HCT116 (cell line): ENCODE measurements at regions not wholly inside any gene's neighbourhood (a gene's known extent, or its start where the extent isn't known, plus 50 kb on each side); places are given as distances from the start of the nearest gene placed in this dataset.

Experiments used
- ATAC-seq: fragments of 200-7000 bp; cut with Tn5 transposase; 2 replicates; pipeline ENCODE4 v1.9.1; 2020; ENCODE audit warnings: mild to moderate bottlenecking, moderate library complexity
- BruUV-seq: library from RNA; stranded (reverse); fragments of 400-500 nt; replicated peaks from 2 replicates; lab custom pipeline; 2021; lab: Mats Ljungman, UMichigan
- CTCF ChIA-PET: fragments of 300-600 bp; sonication (Branson Sonifier 250); formaldehyde crosslinking; loops from one replicate; lab custom pipeline; 2021; ENCODE audit warnings: antibody characterized with exemption; lab: Charles Lee
- POLR2A ChIA-PET: fragments of 300-600, 350-600 bp; sonication (Branson Sonifier 250); formaldehyde crosslinking; loops from one replicate; lab custom pipeline; 2021; ENCODE audit warnings: antibody characterized with exemption; lab: Charles Lee
- RAD21 ChIA-PET, 2 experiments: fragments of 300-600 bp; sonication (Branson Sonifier 250); formaldehyde crosslinking; loops; one replicate each; lab custom pipeline; 2023; ENCODE audit warnings: low total read pairs in 2 of 2; ENCODE audit not compliant: uncharacterized antibody in 2 of 2, unreplicated experiment in 2 of 2, low non-redundant PET in 1 of 2; lab: Charles Lee
- DNase-seq: peaks from one replicate; pipeline ENCODE4 v3.0.0-alpha.2; 2010; ENCODE audit warnings: low read depth, low spot score
- H2AFZ ChIP-seq: fragments of 200-600 bp; shearing (Covaris generic), sonication (generic); 2 replicates; pipeline ENCODE4 v1.6.1; 2017; ENCODE audit warnings: low read depth, mixed run types, mixed read lengths, antibody characterized with exemption, low read length; ENCODE audit not compliant: poor library complexity, severe bottlenecking
- H3K27ac ChIP-seq: 2 replicates; pipeline ENCODE4 v1.5.1; 2012; ENCODE audit warnings: low read depth, low read length
- H3K27me3 ChIP-seq: fragments of 200-600 bp; sonication (generic); 2 replicates; pipeline ENCODE4 v1.6.1; 2016; ENCODE audit warnings: mixed run types, low read length, mixed read lengths; ENCODE audit not compliant: insufficient read depth
- H3K36me3 ChIP-seq, 2 experiments: fragments of 200-500 bp in 1 of 2; fragments of 200-600 bp in 1 of 2; sonication (Bioruptor generic) in 1 of 2; sonication (generic) in 1 of 2; 2 replicates each; pipeline versions ENCODE4 v1.5.1 to v1.6.1; 2014 to 2016; ENCODE audit warnings: low read length in 2 of 2, inconsistent platforms in 1 of 2, mixed read lengths in 1 of 2, mixed run types in 1 of 2; ENCODE audit not compliant: insufficient read depth in 2 of 2, control insufficient read depth in 1 of 2
- H3K4me1 ChIP-seq, 2 experiments: fragments of 200-600 bp in 1 of 2; sonication (generic) in 1 of 2; 2 replicates each; pipeline versions ENCODE4 v1.5.1 to v1.6.1; 2012 to 2017; ENCODE audit warnings: low read length in 2 of 2, inconsistent platforms in 1 of 2, mild to moderate bottlenecking in 1 of 2, mixed read lengths in 1 of 2, mixed run types in 1 of 2, moderate library complexity in 1 of 2; ENCODE audit not compliant: insufficient read depth in 2 of 2, control insufficient read depth in 1 of 2
- H3K4me2 ChIP-seq: fragments of 200-600 bp; sonication (generic); 2 replicates; pipeline ENCODE4 v1.6.1; 2017; ENCODE audit warnings: mixed run types, low read length, mixed read lengths
- H3K4me3 ChIP-seq, 2 experiments: fragments of 200-600 bp in 1 of 2; sonication (generic) in 1 of 2; replicated peaks in 1 of 2; 2 replicates each; pipeline ENCODE4 v1.5.1; 2011 to 2016; ENCODE audit warnings: low read length in 2 of 2, control low read depth in 1 of 2, low read depth in 1 of 2, mild to moderate bottlenecking in 1 of 2, mixed read lengths in 1 of 2, mixed run types in 1 of 2
- H3K79me2 ChIP-seq: fragments of 200-600 bp; sonication (generic); 2 replicates; pipeline ENCODE4 v1.6.1; 2017; ENCODE audit warnings: mild to moderate bottlenecking, mixed run types, low read length, moderate library complexity, mixed read lengths; ENCODE audit not compliant: insufficient read depth
- H3K9ac ChIP-seq: fragments of 200-600 bp; sonication (generic); 2 replicates; pipeline ENCODE4 v1.6.1; 2016; ENCODE audit warnings: low read length, mixed read lengths
- H3K9me2 ChIP-seq: fragments of 200-600 bp; sonication (generic), shearing (Covaris generic); 2 replicates; pipeline ENCODE4 v1.6.1; 2017; ENCODE audit warnings: mixed run types, mild to moderate bottlenecking, moderate library complexity; ENCODE audit not compliant: insufficient read depth
- H3K9me3 ChIP-seq, 2 experiments: fragments of 200-500 bp in 1 of 2; fragments of 200-600 bp in 1 of 2; sonication (Bioruptor generic) in 1 of 2; sonication (generic) in 1 of 2; 2 replicates each; pipeline ENCODE4 v1.6.1; 2014 to 2017; ENCODE audit warnings: low read length in 2 of 2, mixed read lengths in 2 of 2, inconsistent platforms in 1 of 2, low read depth in 1 of 2, mild to moderate bottlenecking in 1 of 2, mixed run types in 1 of 2, moderate library complexity in 1 of 2; ENCODE audit not compliant: control insufficient read depth in 1 of 2, insufficient read depth in 1 of 2
- H4K20me1 ChIP-seq: fragments of 200-600 bp; sonication (generic), shearing (Covaris generic); 2 replicates; pipeline ENCODE4 v1.6.1; 2017; ENCODE audit warnings: mixed run types, mild to moderate bottlenecking, moderate library complexity; ENCODE audit not compliant: insufficient read depth
- ATF3 ChIP-seq: IDR thresholded peaks from 2 replicates; pipeline ENCODE4 v1.6.1; 2012
- CBX3 ChIP-seq: IDR thresholded peaks from 2 replicates; pipeline ENCODE4 v1.6.1; 2012; ENCODE audit warnings: low read depth
- CEBPB ChIP-seq: IDR thresholded peaks from 2 replicates; pipeline ENCODE4 v1.6.1; 2012; ENCODE audit warnings: low read depth
- EGR1 ChIP-seq: IDR thresholded peaks from 2 replicates; pipeline ENCODE4 v1.6.1; 2012; ENCODE audit warnings: low read depth
- ELF1 ChIP-seq: IDR thresholded peaks from 2 replicates; pipeline ENCODE4 v1.6.1; 2012; ENCODE audit warnings: low read depth, borderline replicate concordance
- EZH2phosphoT487 ChIP-seq: fragments of 200-600 bp; IDR thresholded peaks from 2 replicates; pipeline ENCODE4 v1.6.1; 2018; ENCODE audit warnings: antibody characterized with exemption, borderline replicate concordance
- JUND ChIP-seq: IDR thresholded peaks from 2 replicates; pipeline ENCODE4 v1.6.1; 2012
- RAD21 ChIP-seq: IDR thresholded peaks from 2 replicates; pipeline ENCODE4 v1.6.1; 2012; ENCODE audit warnings: low read depth, mild to moderate bottlenecking
- TCF7L2 ChIP-seq: IDR thresholded peaks from 2 replicates; pipeline ENCODE4 v1.7.0; 2011; ENCODE audit warnings: borderline replicate concordance, inconsistent platforms; ENCODE audit not compliant: insufficient read depth, insufficient read length; ENCODE audit errors: extremely low read depth
- YY1 ChIP-seq: IDR thresholded peaks from 2 replicates; pipeline ENCODE4 v1.6.1; 2011; ENCODE audit warnings: low read length, low read depth, moderate library complexity, mild to moderate bottlenecking; ENCODE audit not compliant: insufficient replicate concordance; ENCODE audit errors: extremely low read depth
- ZBTB33 ChIP-seq: IDR thresholded peaks from 2 replicates; pipeline ENCODE4 v1.6.1; 2011; ENCODE audit warnings: mild to moderate bottlenecking, low read length, moderate library complexity; ENCODE audit not compliant: insufficient replicate concordance; ENCODE audit errors: extremely low read depth
- ZNF274 ChIP-seq: fragments of 200-500 bp; sonication (Bioruptor generic); IDR thresholded peaks from 2 replicates; pipeline ENCODE4 v1.6.1; 2014; ENCODE audit warnings: mild to moderate bottlenecking, low read depth, low read length, inconsistent platforms
- intact Hi-C: fragments of 100-400 bp; cut with micrococcal nuclease; formaldehyde crosslinking; loops from 2 replicates; pipeline ENCODE4 v1.10.0; 2022

- H3K9me2 ChIP-seq, result no peaks in the 10 kb centered on the region
- ChIA-PET POLR2A (interaction anchor here (0.9 kb wide), 1 partner anchor 61 kb away, joined by 4 read pairs; the partner anchor contains the start of gene NOTCH1), CTCF (interaction anchor here (1.4 kb wide), 1 partner anchor 123 kb away, joined by 4 read pairs; no protein-coding TSS in a partner anchor), RAD21 (no interaction called here)
- H3K4me2 ChIP-seq, result no peak overlapping the region; the same call in 1 of the 2 replicates
- TF ChIP-seq CEBPB (no peak), JUND (no peak), TCF7L2 (no peak), RAD21 (no peak), ZNF274 (no peak), EZH2phosphoT487 (no peak), CBX3 (no peak), YY1 (no peak), EGR1 (no peak), ELF1 (no peak), ZBTB33 (no peak), ATF3 (no peak)
- no peaks in the 10 kb centered on the region for H3K9me3 ChIP-seq
- H3K4me3 ChIP-seq, result no peak overlapping the region
- DNase-seq, result no peak
- no peak overlapping the region for H3K9ac ChIP-seq
- no peaks in the 10 kb centered on the region for H3K79me2 ChIP-seq
- intact Hi-C loops, result no loop called here
- H4K20me1 ChIP-seq, result no peaks in the 10 kb centered on the region
- no peak overlapping the region for H2AFZ ChIP-seq
- no peak overlapping the region for H3K27ac ChIP-seq
- no TSS peak for BruUV-seq
- peak; percentile 23 for ATAC-seq
- no peaks in the 10 kb centered on the region for H3K36me3 ChIP-seq
- no peaks in the 10 kb centered on the region for H3K27me3 ChIP-seq
- H3K4me1 ChIP-seq, result peaks cover 0 to 19% of the 10 kb centered on the region in 2 experiments; a peak in 3 of 4 replicates
Measured at GRCh38 chr9:136607334-136607919, 55.3 kb upstream of the EGFL7 start.
